ENCODE measurements at regions not wholly inside any gene's neighbourhood (a gene's known extent, or its start where the extent isn't known, plus 50 kb on each side); places are given as distances from the start of the nearest gene placed in this dataset.

DNA sequence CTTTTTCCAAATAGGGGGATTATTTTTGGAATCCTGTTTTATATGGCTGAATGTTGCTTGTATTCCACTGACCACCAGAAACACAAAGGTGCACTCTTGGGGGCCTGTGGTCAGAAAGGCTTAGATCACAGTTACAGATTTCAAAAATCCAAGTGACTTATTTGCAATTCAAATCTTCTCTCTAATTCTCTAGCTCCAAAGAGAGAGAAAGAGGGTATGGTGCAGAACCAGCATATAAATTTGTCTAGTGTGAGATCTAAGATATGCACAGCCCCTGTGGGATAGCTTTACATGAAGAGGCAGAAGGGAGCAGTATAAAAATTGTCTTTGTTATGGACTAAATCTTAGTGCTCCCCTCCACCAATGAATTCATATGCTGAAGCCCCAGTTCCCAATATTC lies 1121.7 kb upstream of the CELF2 start:
- H3K27me3 ChIP-seq (ENCODE audit: low read depth) = no peaks in the 10 kb centered on the region; the same call in 1 of the 2 replicates
- H3K4me3 ChIP-seq = no peak overlapping the region
- no peaks in the 10 kb centered on the region for H3K36me3 ChIP-seq (replicated peaks)
- DNase-seq (ENCODE audit: low spot score in 2 of 2) = no peak
- H3K4me1 ChIP-seq = no peaks in the 10 kb centered on the region
- in situ Hi-C loops (cut with MboI; ENCODE audit: low sequenced_read_pairs) = no loop called here
- H3K9me3 ChIP-seq = no peaks in the 10 kb centered on the region

DNA sequence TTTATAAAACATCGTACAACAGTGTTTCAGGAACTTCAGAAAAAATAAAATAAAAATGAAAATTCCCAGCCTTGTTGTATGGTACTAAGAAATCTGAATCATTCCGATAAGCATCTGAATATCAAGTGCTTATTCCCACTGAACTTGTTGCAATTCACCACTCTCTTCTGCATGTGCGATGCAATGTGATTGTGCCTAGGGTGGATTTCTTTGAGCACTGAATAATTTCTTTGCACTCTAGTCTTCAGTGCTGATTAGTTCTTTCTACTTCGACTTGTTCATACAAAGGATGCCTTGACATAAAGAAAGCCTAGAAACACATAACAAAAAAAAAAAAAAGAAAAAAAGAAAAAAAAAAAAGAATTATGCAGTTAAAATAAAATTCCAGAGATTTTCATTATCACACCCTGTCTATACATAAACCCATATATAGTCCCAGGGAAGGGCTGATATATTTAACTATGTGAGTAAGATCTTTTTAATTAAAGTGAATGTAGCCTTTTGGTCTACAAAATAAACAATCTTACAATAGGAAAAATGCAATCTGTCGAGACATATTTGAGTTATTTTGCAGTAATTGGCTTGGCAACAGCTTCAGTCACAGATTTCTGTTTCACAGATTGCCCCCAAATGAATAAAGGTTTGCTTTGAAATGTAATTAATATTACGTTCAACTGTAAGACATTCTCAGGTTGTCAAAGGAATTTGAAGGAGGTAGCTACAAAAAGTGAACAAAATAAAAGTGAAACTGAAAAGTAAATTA lies 1118.9 kb upstream of the CELF2 start:
- H3K4me1 ChIP-seq = no peaks in the 10 kb centered on the region
- H3K9me3 ChIP-seq = no peaks in the 10 kb centered on the region
- H3K27me3 ChIP-seq (ENCODE audit: low read depth) = no peaks in the 10 kb centered on the region; the same call in none of the 2 replicates
- no peak for DNase-seq (ENCODE audit: low spot score in 2 of 2)
- no peaks in the 10 kb centered on the region for H3K36me3 ChIP-seq (replicated peaks)
- in situ Hi-C loops (cut with MboI; ENCODE audit: low sequenced_read_pairs) = no loop called here
- no peak overlapping the region for H3K4me3 ChIP-seq

DNA sequence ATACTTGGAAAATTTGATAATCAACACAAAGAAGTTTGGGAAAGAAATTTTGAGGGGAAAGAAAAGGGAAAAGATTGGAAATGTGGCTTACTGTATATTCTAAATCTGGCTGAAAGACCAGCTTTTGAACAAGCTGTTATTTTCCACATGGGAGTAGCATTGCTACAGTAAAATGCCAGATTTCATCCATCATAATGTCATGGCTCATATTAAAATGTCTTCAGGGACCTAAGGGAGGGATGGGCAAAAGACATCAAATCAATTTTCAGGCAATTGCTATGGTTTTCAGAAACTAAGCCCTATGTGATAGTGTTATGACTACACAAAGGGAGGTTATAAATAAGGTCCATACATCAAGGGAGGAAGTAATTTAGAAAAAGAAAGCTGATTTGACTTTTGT lies 1116.9 kb upstream of the CELF2 start:
- H3K4me3 ChIP-seq = no peak overlapping the region
- no peak for DNase-seq (ENCODE audit: low spot score in 2 of 2)
- no peaks in the 10 kb centered on the region for H3K4me1 ChIP-seq
- no peaks in the 10 kb centered on the region for H3K36me3 ChIP-seq (replicated peaks)
- H3K27me3 ChIP-seq (ENCODE audit: low read depth) = no peaks in the 10 kb centered on the region; the same call in 1 of the 2 replicates
- no peaks in the 10 kb centered on the region for H3K9me3 ChIP-seq
- in situ Hi-C loops (cut with MboI; ENCODE audit: low sequenced_read_pairs) = no loop called here

DNA sequence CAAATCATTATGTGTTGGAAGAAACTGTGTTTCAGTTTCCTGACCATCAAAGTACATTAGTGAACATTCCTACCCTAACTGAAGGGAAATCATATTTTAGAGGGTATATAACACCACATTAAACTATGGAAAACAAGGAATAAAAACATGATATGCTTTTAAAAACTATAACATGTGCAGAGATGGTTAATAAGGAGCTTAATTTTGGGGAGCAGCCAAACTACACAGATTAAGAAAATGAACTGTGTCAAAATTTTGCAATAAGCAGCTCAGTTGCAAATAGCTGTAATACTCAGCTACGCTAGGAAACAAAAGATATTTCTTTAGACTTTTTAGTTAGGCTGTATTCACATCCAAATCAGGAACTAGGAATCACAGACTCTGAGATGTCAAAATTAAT lies 1115.7 kb upstream of the CELF2 start:
- Histone ChIP-seq H3K9me3 (no peaks in the 10 kb centered on the region), H3K27me3 (ENCODE audit: low read depth) (no peaks in the 10 kb centered on the region; the same call in 1 of the 2 replicates), H3K4me1 (no peaks in the 10 kb centered on the region), H3K36me3 (replicated peaks) (no peaks in the 10 kb centered on the region), H3K4me3 (no peak overlapping the region)
- no peak for DNase-seq (ENCODE audit: low spot score in 2 of 2)
- in situ Hi-C loops (cut with MboI; ENCODE audit: low sequenced_read_pairs) = no loop called here

DNA sequence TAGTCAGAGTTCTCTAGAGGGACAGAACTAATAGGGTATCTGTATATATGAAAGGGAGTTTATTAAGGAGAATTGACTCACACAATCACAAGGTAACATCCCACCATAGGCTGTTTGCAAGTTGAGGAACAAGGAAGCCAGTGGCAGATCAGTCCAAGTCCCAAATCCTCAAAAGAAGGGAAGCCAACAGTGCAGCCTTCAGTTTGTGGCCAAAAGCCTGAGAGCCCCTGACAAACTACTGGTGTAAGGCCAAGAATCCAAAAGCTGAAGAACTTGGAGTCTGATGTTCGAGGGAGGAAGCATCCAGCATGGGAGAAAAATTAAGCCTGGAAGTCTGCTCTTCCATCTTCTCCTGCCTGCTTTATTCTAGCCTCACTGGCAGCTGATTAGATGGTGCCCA lies 1107.2 kb upstream of the CELF2 start:
- H3K27me3 ChIP-seq (ENCODE audit: low read depth) = no peaks in the 10 kb centered on the region
- in situ Hi-C loops (cut with MboI; ENCODE audit: low sequenced_read_pairs) = no loop called here
- H3K4me1 ChIP-seq = no peaks in the 10 kb centered on the region
- H3K9me3 ChIP-seq = 0 out of 2 replicates have a peak, but pooled peaks cover 3% of the 10 kb centered on the region
- H3K4me3 ChIP-seq = no peak overlapping the region
- H3K36me3 ChIP-seq (replicated peaks) = no peaks in the 10 kb centered on the region
- no peak for DNase-seq (ENCODE audit: low spot score in 2 of 2)

DNA sequence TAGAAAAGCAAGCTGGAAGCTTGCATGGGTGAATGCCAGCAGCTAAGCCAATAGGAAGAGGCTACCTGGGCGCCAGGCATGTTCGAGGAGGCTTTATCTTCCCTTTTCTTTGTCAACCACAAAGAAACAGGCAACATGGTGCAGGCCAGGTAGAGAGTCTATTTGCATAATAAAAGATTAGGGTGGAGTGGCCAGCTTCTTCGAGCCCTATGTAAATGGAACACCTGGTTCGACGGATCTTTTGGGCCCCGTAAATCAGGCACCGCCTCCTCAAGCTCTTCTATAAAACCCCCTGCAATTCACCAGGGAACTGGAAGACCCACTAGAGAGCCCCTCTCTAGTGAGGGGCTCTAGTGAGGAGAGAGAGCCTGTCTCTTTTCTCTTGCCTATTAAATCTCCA lies 1106.2 kb upstream of the CELF2 start:
- H3K27me3 ChIP-seq (ENCODE audit: low read depth) = no peaks in the 10 kb centered on the region
- in situ Hi-C loops (cut with MboI; ENCODE audit: low sequenced_read_pairs) = no loop called here
- H3K36me3 ChIP-seq (replicated peaks) = no peaks in the 10 kb centered on the region
- DNase-seq (ENCODE audit: low spot score in 2 of 2) = no peak
- H3K9me3 ChIP-seq = 0 out of 2 replicates have a peak, but pooled peaks cover 3% of the 10 kb centered on the region
- H3K4me3 ChIP-seq = no peak overlapping the region
- H3K4me1 ChIP-seq = no peaks in the 10 kb centered on the region

DNA sequence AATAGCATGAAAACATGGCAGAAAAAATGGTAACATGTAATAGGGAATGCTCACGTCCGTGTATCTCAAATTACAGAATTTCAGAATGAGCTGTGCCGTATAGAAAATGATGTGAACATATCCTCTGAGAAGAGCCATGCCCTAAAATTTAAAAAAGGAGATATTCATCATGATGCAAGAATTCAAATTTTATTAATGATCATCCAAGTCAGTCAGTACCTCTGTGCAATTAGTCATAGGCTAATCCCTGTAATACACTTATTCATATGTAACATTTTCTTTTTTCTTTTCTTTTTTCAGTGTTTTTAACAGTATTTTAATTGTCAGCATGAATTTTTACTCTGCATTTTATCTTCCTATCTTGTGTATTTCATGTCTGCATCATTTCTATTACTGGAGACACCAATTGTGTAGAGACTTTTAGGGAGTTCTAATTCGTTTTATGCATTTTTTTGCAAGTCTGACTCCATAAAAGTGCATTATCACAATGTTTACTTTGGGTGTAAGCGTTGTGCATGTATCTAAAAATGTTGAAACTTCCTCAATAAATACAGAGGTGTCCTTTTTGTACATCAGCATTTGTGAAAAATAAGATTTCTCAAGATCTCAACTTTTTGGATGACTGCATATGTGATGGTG lies 1103.7 kb upstream of the CELF2 start:
- in situ Hi-C loops (cut with MboI; ENCODE audit: low sequenced_read_pairs) = no loop called here
- Histone ChIP-seq H3K4me3 (no peak overlapping the region), H3K36me3 (replicated peaks) (no peaks in the 10 kb centered on the region), H3K9me3 (0 out of 2 replicates have a peak, but pooled peaks cover 3% of the 10 kb centered on the region), H3K4me1 (no peaks in the 10 kb centered on the region), H3K27me3 (ENCODE audit: low read depth) (no peaks in the 10 kb centered on the region)
- DNase-seq (ENCODE audit: low spot score in 2 of 2) = no peak

DNA sequence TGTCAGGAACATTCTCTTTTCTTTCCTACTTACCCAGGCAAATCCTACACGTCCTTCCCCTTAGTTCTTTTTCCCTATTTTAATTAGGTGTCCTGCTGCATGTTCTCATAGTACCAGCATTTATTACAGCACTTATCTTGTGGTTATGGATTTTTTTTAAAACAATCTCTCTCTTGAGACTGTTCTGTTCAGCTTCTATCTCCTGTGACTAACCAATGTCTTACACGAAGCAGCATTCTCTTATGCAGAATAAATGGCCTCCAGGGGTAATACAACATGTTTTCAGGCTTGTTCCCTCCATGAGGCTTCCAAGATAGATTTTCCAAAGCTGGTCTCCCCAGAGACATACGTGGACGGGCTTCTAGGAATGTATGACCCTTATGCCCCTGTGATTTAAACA lies 1096.1 kb upstream of the CELF2 start:
- Histone ChIP-seq H3K9me3 (0 out of 2 replicates have a peak, but pooled peaks cover 2% of the 10 kb centered on the region), H3K4me1 (no peaks in the 10 kb centered on the region), H3K4me3 (no peak overlapping the region), H3K27me3 (ENCODE audit: low read depth) (no peaks in the 10 kb centered on the region), H3K36me3 (replicated peaks) (no peaks in the 10 kb centered on the region)
- DNase-seq (ENCODE audit: low spot score in 2 of 2) = no peak
- in situ Hi-C loops (cut with MboI; ENCODE audit: low sequenced_read_pairs) = no loop called here

DNA sequence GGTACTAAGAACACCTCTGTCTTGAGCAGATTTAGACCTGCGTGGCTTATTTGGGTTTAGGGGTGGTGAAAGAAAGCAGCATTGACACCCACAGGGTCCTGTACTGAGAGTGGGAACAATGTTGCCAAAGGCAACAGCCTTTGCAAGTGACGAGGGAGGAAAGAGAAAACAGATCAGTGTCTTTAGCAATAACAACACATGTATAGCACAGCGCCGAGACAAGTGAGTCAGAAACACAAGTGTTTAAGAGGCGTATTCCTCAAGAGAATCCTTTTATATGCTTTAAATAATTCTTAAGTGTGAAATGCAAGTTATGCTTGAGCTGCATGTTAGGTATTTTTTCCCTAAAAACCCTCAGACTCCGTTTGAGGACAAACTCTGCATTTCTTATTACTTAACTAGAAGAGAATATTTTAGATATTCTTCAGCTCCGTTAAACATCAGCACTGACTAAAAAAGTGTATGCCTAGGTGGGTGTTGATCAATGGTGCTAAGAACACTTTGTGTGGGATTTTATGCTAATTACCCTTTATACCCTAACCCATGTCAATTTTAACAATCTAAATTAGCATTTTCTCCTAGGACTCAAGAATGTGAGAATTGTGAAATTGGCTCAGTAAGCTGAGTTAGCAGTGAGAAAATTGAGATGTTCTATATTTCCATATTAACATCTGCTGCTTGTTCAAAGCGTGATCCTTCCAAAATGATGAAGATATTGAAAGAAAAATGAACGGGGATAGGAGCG lies 1095.4 kb upstream of the CELF2 start:
- no peaks in the 10 kb centered on the region for H3K36me3 ChIP-seq (replicated peaks)
- in situ Hi-C loops (cut with MboI; ENCODE audit: low sequenced_read_pairs) = no loop called here
- H3K27me3 ChIP-seq (ENCODE audit: low read depth) = no peaks in the 10 kb centered on the region
- H3K4me3 ChIP-seq = no peak overlapping the region
- no peaks in the 10 kb centered on the region for H3K4me1 ChIP-seq
- H3K9me3 ChIP-seq = 0 out of 2 replicates have a peak, but pooled peaks cover 2% of the 10 kb centered on the region
- no peak for DNase-seq (ENCODE audit: low spot score in 2 of 2)

DNA sequence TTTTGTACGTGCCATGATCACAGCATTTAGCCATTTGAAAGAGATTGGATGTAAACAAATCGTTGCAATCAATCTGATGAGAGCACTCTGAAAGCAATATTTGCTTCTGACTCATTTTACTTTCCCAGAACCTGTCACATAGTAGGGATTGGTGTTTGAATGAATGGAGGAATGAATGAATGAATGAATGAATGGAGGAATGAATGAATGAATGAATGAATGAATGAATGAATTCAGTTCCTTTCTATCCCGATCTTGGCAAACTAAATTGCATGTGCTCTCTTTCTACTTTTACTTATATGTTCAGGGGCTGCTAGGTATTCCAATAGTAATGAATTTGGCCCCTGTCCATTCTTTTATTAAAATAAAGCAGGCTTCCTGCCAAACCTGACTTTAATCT lies 1091.7 kb upstream of the CELF2 start:
- 0 out of 2 replicates have a peak, but pooled peaks cover 2% of the 10 kb centered on the region for H3K9me3 ChIP-seq
- H3K36me3 ChIP-seq (replicated peaks) = no peaks in the 10 kb centered on the region
- in situ Hi-C loops (cut with MboI; ENCODE audit: low sequenced_read_pairs) = no loop called here
- no peak overlapping the region for H3K4me3 ChIP-seq
- no peaks in the 10 kb centered on the region for H3K4me1 ChIP-seq
- H3K27me3 ChIP-seq (ENCODE audit: low read depth) = no peaks in the 10 kb centered on the region
- no peak for DNase-seq (ENCODE audit: low spot score in 2 of 2)

DNA sequence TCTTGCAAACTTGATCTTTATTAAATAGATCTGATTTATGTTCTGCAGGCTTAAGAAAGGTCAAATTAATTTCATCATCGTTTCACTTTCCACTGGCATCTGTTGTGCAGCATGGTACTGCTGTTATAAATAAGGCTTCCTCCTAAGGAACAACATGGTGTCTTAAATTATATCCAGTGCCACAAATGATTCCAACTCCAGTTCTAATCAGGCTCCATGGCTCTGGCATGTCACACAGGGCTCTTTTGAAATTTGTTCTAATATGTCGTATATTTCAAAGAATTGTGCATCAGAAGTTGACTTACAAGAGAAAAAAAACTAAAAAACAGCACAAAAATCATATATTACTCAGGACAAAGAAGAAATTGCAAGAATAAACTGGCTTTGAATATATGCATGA lies 1090.8 kb upstream of the CELF2 start:
- 0 out of 2 replicates have a peak, but pooled peaks cover 2% of the 10 kb centered on the region for H3K9me3 ChIP-seq
- no peaks in the 10 kb centered on the region for H3K36me3 ChIP-seq (replicated peaks)
- DNase-seq (ENCODE audit: low spot score in 2 of 2) = no peak
- no peaks in the 10 kb centered on the region for H3K4me1 ChIP-seq
- in situ Hi-C loops (cut with MboI; ENCODE audit: low sequenced_read_pairs) = no loop called here
- H3K4me3 ChIP-seq = no peak overlapping the region
- no peaks in the 10 kb centered on the region for H3K27me3 ChIP-seq (ENCODE audit: low read depth)

DNA sequence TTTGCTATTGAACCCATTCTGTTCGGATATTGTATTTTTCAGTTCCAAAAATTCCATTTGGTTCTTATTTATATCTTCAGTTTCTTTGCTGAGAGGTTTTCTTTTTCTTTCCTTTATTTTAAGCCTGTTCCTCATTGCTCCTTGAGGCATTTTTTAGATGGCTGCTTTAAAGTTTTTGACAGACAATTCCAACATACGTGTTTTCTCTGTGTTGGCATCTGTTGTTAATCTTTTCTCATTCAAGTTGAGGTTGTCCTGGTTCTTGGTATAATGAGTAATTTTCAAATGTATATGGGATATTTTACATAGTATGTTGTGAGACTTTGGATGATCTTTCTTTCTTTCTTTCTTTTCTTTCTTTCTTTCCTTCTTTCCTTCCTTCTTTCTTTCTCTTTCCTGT lies 1078.0 kb upstream of the CELF2 start:
- Histone ChIP-seq H3K4me3 (no peak overlapping the region), H3K4me1 (no peaks in the 10 kb centered on the region; the same call in 1 of the 2 replicates), H3K9me3 (no peaks in the 10 kb centered on the region), H3K27me3 (ENCODE audit: low read depth) (no peaks in the 10 kb centered on the region), H3K36me3 (replicated peaks) (no peaks in the 10 kb centered on the region)
- no peak for DNase-seq (ENCODE audit: low spot score in 2 of 2)
- in situ Hi-C loops (cut with MboI; ENCODE audit: low sequenced_read_pairs) = no loop called here

DNA sequence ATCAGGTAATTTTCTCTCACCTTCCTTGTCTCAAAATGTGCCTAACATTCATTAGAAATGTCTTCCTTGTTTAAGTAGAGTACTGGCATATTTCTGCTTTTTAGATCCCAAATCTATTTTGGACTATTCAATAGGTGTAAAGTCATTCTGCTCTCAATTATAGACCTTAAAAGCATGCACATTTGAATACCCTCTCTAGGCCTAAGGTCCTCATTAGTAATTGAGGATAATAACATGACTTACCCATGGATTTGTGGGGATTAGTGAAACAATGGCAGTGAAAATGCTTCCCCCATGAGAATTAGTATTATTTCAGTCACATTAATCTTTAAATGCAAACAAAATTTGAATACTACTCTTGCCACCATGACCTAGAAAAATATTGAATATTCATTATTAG lies 1073.0 kb upstream of the CELF2 start:
- no peaks in the 10 kb centered on the region for H3K27me3 ChIP-seq (ENCODE audit: low read depth)
- peaks cover 2% of the 10 kb centered on the region; the same call in 1 of the 2 replicates for H3K4me1 ChIP-seq
- H3K4me3 ChIP-seq = no peak overlapping the region
- DNase-seq (ENCODE audit: low spot score in 2 of 2) = peak in 1 of 2 experiments; percentile 52
- H3K36me3 ChIP-seq (replicated peaks) = no peaks in the 10 kb centered on the region
- in situ Hi-C loops (cut with MboI; ENCODE audit: low sequenced_read_pairs) = no loop called here
- H3K9me3 ChIP-seq = no peaks in the 10 kb centered on the region

DNA sequence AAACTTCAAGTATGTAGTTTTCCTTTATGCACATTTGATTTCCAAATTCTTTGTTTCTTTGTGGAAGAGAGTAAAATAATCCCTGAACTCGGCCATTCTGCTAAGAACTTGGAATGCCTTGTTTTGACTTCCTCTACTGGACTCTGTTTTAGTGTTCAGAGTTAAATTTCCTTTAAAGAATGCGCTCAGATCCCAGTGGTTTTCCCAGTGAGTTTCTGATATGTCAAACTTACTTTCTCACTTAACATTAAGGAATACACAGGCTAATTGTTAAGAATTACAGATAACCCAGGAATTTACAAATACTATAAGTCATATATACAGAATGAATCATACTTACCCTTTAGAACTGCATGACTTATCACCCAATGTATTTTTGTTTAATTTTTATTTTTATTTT lies 1067.6 kb upstream of the CELF2 start:
- H3K9me3 ChIP-seq = no peaks in the 10 kb centered on the region
- in situ Hi-C loops (cut with MboI; ENCODE audit: low sequenced_read_pairs) = no loop called here
- H3K36me3 ChIP-seq (replicated peaks) = no peaks in the 10 kb centered on the region
- no peaks in the 10 kb centered on the region for H3K27me3 ChIP-seq (ENCODE audit: low read depth)
- no peak overlapping the region for H3K4me3 ChIP-seq
- DNase-seq (ENCODE audit: low spot score in 2 of 2) = no peak
- no peaks in the 10 kb centered on the region; the same call in 1 of the 2 replicates for H3K4me1 ChIP-seq

All from HAP-1 (cell line).